HepG2 (cell line): ENCODE measurements at regions not wholly inside any gene's neighbourhood (a gene's known extent, or its start where the extent isn't known, plus 50 kb on each side); places are given as distances from the start of the nearest gene placed in this dataset.

ENCODE experiments used
- CTCF ChIP-seq: sonication (generic); formaldehyde crosslinking; IDR thresholded peaks from 2 replicates; pipeline ENCODE4 v1.5.0; 2020; ENCODE audit warnings: mild to moderate bottlenecking, missing genetic modification reagents, moderate library complexity
- MAFG ChIP-seq: sonication (generic); formaldehyde crosslinking; IDR thresholded peaks from 2 replicates; pipeline ENCODE4 v1.5.1; 2020; ENCODE audit warnings: mild to moderate bottlenecking, missing genetic modification reagents
- RFXANK ChIP-seq: IDR thresholded peaks from 2 replicates; pipeline ENCODE4 v1.6.1; 2016
- TF ChIP-seq, protein P1 (sequence below): sonication (generic); formaldehyde crosslinking; IDR thresholded peaks from 2 replicates; pipeline ENCODE4 v1.4.0; 2020; ENCODE audit warnings: missing genetic modification reagents

DNA sequence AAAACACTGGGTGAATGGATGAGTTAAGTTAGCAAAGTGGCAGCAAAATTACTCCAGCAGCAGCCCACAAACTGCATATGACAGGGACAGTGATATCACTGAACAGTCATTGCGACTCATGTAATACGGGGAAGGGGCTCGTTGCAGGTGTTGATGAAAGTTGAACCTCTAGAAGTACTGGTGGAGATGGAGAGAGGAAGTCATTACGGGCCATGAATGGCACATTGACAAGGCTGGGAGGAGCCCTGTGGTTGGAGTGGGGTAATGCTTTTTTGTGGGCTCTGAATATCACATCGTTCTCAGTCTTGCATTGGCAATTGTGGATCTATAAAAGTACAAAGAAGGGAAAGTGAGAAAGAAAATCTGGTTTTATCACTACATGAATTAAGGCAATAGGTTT, 278.1 kb downstream of the ZPLD1 start:
- TF ChIP-seq RFXANK (CRISPR knock-in tag) (no peak), MAFG (CRISPR knock-in tag) (no peak), CTCF (CRISPR knock-in tag) (no peak)
- TF ChIP-seq, protein P1, sequence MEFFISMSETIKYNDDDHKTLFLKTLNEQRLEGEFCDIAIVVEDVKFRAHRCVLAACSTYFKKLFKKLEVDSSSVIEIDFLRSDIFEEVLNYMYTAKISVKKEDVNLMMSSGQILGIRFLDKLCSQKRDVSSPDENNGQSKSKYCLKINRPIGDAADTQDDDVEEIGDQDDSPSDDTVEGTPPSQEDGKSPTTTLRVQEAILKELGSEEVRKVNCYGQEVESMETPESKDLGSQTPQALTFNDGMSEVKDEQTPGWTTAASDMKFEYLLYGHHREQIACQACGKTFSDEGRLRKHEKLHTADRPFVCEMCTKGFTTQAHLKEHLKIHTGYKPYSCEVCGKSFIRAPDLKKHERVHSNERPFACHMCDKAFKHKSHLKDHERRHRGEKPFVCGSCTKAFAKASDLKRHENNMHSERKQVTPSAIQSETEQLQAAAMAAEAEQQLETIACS (CRISPR knock-in tag): no peak
